Muscle of arm (tissue), 1 donor: ENCODE measurements at regions not wholly inside any gene's neighbourhood (a gene's known extent, or its start where the extent isn't known, plus 50 kb on each side); places are given as distances from the start of the nearest gene placed in this dataset.

Source experiments
- DNase-seq: peaks from one replicate; pipeline ENCODE4 v3.0.0-alpha.2; 2013

- DNase-seq, result no peak
These were observed 123.7 kb downstream of the AQP4 start for GRCh38 chr18:26741758-26742157.

- no peak for DNase-seq
These were observed 124.5 kb downstream of the AQP4 start for GRCh38 chr18:26741048-26741447.

GRCh38 chr18:26740396-26740795, 125.1 kb downstream of the AQP4 start:
- DNase-seq, result no peak

DNA sequence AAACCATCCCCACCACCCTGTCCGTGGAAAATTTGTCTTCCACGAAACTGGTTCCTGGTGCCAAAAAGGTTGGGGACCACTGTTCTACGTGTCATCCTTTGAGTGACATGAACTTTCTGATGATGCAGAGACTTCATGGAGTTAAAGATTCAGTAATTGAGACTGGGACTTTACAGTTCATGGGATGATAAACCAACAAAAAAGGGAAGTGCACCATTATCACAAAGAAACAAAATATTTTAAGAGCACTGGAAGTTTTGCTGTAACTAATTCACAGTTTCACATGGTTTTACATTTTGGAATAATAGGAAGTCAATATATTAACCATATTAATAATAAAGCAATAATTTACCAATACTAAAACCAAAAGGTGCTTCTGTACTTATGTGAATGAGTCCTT, 126.8 kb downstream of the AQP4 start:
- DNase-seq, result no peak

- DNase-seq, result no peak
These were observed 129.2 kb downstream of the AQP4 start for GRCh38 chr18:26736301-26736700.

DNA sequence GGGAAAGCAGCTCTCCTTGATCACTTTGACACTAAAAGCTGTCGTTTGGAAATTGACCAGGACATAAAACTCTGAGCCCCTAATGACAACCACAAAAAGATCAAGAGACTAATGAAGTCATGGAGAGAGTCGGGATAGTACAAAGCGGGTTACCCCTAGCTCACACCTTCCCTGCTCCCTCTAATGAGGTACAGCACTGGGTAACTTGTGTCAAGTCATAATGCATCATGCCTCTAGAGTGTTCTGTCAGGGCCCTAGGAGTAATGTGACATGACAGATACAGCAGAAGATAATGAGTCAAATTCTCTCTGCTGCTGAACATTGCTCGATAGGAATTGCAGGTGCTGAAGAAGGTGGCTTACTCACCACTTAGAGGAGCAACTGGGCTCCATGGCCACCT, 130.7 kb downstream of the AQP4 start:
- no peak for DNase-seq

DNA sequence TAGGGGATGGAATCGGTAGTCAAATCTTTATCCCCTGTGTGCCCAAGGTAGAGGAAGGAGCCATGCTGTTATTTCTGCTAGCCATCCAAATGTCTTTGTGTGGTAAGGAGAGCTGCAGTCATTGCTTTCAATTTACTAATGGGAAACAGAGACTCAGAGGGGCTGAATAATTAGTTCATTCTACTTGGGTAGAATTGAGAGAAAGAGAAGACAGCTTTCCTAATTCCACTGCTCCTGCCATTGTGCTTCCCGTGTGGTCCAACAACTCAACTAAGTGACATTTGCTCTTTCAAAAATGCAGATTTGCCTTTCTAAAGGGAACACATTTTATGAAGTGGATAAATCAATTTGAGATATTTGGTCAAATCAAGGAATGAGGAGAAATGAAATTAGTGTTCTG, 136.1 kb downstream of the AQP4 start:
- no peak for DNase-seq

DNA sequence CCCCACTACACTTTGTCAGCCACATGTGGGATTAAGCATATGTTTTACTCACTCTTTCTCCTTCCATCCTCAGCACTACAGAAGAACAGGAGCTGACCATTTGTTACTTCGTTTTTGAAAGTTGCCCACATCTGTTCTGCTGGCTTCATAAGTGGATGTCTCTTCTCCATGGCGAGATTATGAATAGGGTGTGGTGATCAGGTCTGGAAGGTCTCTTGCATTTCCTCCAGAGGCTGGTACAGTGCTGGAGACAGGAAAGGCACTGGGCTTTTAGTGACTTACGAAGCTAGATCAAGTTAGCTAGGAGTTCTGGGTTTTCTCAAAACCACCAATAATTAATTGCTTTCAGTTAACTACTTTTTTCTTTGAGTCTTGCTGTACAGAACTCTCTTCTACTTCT, 136.5 kb downstream of the AQP4 start:
- no peak for DNase-seq

DNA sequence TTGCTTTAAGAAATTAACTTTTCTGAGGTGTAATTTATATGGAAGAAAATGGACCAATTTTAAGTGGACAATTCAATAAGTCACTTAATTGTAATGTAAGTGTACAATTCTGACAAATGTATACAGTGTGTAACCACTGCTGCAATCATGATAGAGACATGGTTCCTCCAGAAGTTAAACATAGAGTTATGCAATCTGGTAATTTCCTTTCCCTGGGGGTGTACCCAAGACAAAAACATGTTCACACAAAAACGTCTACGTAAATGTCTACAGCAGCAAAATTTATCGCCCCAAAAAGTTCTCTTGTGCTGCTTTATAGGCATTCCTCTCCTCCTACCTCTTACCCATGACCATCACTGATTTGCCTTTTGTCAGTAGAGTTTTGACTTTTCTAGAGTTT, 141.5 kb downstream of the AQP4 start:
- DNase-seq, result no peak

DNA sequence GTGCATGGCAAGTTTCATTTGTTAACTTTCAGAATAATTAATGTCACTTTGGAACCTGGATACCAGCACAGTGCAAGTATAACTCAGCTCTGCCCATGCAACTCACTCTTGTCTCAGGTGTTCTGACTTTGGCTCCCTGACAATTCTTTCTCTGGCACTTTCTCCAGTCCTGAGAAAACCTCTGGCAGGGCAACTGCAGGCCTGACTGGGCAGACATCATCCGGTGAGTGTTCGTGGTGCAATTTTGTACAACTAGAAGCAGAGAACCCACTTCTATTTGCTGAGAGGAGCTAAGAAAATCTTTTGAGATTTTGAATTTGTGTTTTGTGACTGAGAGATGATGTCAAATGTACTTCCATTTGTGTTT, 143.0 kb downstream of the AQP4 start:
- no peak for DNase-seq

GRCh38 chr18:26721854-26722564, 143.5 kb downstream of the AQP4 start:
- DNase-seq, result no peak

DNA sequence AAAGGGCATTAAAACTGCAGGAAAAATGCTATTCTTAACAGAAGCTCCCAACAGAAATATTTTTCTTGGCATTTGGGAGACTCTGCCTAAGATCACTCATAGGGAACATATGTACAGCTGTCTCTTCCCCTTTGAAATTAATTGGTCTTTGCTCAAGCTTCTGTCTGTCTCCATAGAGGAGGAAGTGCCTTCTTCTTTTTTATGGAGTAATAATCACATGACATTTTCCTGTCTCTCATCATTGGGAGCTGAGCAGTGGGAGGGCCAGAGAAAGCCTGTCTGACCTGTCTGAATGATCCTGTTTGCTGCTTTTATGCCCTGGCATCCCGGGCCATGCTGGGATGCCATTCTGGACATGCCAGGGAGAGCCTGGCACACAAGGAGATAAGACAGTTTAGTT, 145.6 kb downstream of the AQP4 start:
- no peak for DNase-seq

DNA sequence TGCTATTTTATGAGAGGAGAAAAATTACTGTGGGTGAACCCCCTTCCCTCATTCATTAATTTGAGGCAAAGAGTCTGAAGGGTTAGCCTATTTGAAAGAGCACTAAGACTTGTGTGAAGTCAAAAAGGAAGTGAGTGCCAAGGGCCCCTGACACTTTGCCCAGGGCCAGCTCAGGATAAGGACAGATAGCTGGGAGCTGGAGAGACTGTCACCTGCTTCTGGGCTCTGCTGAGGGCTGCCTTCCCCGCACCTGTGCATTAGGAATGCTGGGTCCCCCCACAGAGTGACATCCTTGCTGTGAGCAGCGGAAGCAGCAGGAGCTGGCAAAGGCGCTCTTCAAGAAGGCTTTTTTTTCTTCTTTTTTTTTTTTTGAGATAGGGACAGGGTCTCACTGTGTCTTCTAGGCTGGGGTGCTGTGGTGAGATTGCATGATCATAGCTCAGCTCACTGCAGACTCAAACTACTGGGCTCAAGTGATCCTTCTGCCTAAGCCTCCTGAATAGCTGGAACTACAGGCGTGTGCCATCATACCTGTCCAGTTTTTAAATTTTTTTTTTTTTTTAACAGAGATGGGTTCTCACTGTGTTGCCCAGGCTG, 148.3 kb downstream of the AQP4 start:
- no peak for DNase-seq

DNA sequence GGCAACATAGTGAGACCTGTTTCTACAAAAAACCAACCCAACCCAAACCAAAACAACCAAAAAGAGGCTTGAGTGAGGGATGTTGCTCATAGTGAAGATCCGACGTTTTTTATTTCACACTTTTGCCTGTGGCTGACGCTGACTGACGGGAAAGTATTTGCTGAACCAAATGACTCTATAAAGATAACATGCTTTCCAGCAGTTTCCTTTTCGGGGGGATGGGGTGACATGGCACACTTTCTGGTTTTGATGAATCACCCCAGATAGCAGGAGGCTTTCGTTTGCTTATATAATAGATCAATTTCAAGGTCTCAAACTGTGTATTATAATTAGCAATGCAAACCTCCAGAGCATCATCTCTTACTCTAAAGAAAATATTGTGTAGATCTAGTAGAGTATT, 150.8 kb downstream of the AQP4 start:
- DNase-seq, result no peak

DNA sequence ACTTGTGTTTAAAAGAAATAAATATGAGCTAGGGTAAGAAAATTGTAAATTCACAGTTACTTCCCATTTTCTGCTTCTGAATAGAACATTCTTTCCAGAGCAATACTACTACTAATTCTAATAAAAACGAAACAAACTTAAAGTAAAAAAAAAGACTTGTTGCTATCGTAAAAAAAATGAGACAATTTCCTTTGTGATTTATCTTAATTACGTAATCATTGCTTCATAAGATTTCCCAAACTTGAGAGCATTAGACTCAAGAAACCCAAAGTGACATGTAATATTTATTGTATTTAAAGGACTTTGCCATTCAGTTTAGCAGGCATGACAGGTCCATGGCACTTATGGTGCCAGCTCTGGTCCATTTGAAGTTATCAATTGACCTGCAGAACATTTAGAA, 153.8 kb downstream of the AQP4 start:
- no peak for DNase-seq

DNA sequence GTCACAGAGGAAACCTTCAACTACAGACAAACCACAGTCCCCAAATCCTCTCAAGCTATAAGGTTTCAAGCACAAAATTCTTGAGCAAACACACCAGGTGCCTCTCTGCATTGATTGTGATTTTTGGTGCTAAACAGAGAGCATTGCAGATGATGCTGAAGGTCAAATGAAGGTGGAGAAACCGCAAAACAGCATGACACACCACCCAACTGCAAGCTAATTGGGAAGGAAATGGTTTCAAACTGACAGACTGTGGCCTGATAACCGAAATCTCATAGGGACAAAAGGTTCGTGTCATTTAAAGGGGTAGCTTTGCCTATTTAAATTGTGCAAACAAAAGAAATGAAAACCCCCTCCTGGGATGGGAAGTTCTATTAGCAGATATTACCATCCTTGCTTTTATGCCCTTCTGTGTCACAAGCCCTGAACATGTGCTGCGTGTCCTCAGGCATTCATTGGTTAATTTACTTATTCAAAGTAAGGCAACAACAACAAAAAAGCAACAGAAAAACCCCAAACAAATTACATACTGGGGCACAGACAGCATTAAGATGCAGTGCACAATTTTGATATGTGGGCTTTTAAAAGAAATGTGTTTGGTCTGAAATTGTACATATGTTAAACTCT, 154.9 kb downstream of the AQP4 start:
- no peak for DNase-seq

- DNase-seq, result no peak
These were observed 155.6 kb downstream of the AQP4 start for GRCh38 chr18:26709897-26710296.

DNA sequence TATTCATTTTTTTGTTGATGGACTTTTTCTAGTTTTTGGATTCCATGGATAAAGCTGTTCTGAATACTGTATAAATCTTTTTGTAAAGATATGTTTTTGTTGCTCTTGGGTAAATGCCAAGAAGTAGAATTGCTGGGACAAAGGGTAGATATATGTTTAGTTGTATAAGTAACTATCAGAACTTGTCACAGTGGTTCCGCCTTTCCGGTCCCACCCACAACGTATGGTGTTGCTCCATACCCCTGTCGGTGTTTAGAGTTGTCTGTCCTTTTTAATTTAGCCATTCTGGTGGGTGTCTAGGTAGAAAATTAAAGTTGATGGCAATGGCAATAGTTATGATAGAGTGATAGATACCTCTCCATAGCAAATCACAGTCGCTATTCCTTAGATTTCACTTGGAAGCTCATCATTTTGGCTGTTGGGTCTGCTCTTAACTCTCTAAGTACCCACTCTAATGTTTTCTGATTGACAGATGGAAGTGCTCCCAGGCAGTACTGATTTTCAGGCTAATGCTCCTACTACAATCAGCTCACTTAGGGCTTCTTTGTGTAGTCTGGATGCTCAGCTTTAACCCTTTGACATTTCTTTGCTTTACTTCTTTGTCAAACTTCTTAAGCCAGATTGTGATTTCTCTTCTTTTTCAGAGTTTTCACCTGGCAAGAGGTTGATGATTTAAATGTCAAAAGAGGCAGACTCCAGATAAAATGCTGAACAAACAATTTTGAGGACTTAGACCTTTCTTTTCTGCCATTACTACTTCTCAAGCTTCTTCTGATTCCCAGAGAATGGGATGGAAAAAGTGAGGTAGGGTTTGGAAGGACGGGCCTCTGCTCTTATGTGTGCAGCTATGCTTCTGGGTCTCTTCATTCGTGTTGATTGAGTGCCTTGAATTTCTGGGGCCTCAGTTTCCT, 156.4 kb downstream of the AQP4 start:
- DNase-seq, result no peak

GRCh38 chr18:26706911-26707351, 158.6 kb downstream of the AQP4 start:
- DNase-seq, result no peak

- DNase-seq, result no peak
These were observed 157.4 kb upstream of the KCTD1 start for GRCh38 chr18:26705757-26706156.

DNA sequence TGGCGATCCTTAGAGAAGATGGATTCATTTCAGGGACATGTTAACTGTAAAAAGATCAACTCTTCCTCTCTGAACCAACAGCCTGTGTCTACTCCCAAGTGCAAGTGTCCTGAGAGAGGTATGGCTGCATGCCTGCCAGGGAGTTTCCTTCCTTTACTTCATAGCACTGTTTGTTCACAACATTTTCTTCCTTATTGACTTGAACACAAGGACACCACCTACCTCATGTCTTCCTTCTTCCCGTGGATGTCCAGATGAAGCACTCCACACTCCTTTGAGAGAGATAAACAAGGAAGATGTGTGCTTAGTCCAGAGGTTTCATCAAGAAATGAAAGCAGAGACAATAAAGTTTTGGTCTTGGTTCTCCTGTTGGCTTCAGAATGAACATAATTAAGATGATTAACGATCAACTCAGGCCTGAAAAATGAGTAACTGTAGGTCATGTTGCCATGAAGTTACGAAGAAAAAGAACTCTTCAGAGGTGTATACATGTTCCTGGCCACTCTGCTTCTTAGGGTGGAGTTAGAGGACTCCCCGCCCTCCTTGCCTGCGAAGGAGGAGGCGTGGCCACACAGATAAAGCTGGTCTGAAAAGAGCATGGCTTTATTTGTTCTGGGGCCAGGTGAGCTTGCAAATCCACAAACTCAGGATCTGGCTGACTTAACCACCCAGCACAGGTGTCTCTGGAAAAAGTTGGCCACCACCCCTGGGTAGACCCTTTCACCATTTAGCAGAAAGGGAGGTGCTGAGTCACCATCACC, 155.0 kb upstream of the KCTD1 start:
- DNase-seq, result no peak

GRCh38 chr18:26702086-26702485, 153.7 kb upstream of the KCTD1 start:
- no peak for DNase-seq
